ENCODE measurements at regions not wholly inside any gene's neighbourhood (a gene's known extent, or its start where the extent isn't known, plus 50 kb on each side); places are given as distances from the start of the nearest gene placed in this dataset.
"Not testable (repeated sequence)": the region's sequence is repeated elsewhere in the genome, so short reads cannot be mapped to it uniquely, and the experiment has no call there.

- H3K9me2 ChIP-seq (replicated peaks; ENCODE audit: low read depth, low read length): no peaks in the 10 kb centered on the region
- H3K79me2 ChIP-seq (ENCODE audit: insufficient read depth, low read length): no peaks in the 10 kb centered on the region
- peaks cover 19% of the 10 kb centered on the region; the same call in 1 of the 2 replicates for H3K9me3 ChIP-seq (ENCODE audit: insufficient read depth, low read depth, low read length)
- H3K27me3 ChIP-seq (ENCODE audit: insufficient read depth, low read length, poor library complexity, severe bottlenecking): no peaks in the 10 kb centered on the region
- no peaks in the 10 kb centered on the region for H4K20me1 ChIP-seq (ENCODE audit: insufficient read depth, low read length, poor library complexity, severe bottlenecking)
- H3K36me3 ChIP-seq (ENCODE audit: insufficient read depth, low read length): no peaks in the 10 kb centered on the region
- no peak overlapping the region for H3K4me2 ChIP-seq (ENCODE audit: low read depth, low read length, poor library complexity, severe bottlenecking)
- TF ChIP-seq CTCF (conservative IDR thresholded peaks at IDR 0.05; ENCODE audit: low read length) (no peak), EZH2phosphoT487 (IDR thresholded peaks at IDR 0.05; ENCODE audit: borderline replicate concordance) (no peak)
- no peak overlapping the region for H3K4me3 ChIP-seq (ENCODE audit: low read length, poor library complexity, severe bottlenecking)
- no peak overlapping the region for H2AFZ ChIP-seq (ENCODE audit: low read length)
- H3K9ac ChIP-seq (ENCODE audit: low read depth, low read length, poor library complexity, severe bottlenecking): no peak overlapping the region
- no peaks in the 10 kb centered on the region for H3F3A ChIP-seq (ENCODE audit: low read depth)
- H3K4me1 ChIP-seq (ENCODE audit: insufficient read depth, low read length, poor library complexity, severe bottlenecking): no peaks in the 10 kb centered on the region
These were observed 1496.0 kb downstream of the UQCRFS1 start for GRCh38 chr19:27716922-27717321.

GRCh38 chr19:27714857-27715256 lies 1498.1 kb downstream of the UQCRFS1 start:
- H3K4me2 ChIP-seq (ENCODE audit: low read depth, low read length, poor library complexity, severe bottlenecking): no peak overlapping the region
- H3K4me1 ChIP-seq (ENCODE audit: insufficient read depth, low read length, poor library complexity, severe bottlenecking): no peaks in the 10 kb centered on the region
- H3K9me3 ChIP-seq (ENCODE audit: insufficient read depth, low read depth, low read length): peaks cover 19% of the 10 kb centered on the region; the same call in 1 of the 2 replicates
- TF ChIP-seq EZH2phosphoT487 (IDR thresholded peaks at IDR 0.05; ENCODE audit: borderline replicate concordance) (no peak), CTCF (conservative IDR thresholded peaks at IDR 0.05; ENCODE audit: low read length) (no peak)
- no peak overlapping the region for H3K4me3 ChIP-seq (ENCODE audit: low read length, poor library complexity, severe bottlenecking)
- H3F3A ChIP-seq (ENCODE audit: low read depth): no peaks in the 10 kb centered on the region
- H3K79me2 ChIP-seq (ENCODE audit: insufficient read depth, low read length): no peaks in the 10 kb centered on the region
- H3K27me3 ChIP-seq (ENCODE audit: insufficient read depth, low read length, poor library complexity, severe bottlenecking): no peaks in the 10 kb centered on the region
- H3K9ac ChIP-seq (ENCODE audit: low read depth, low read length, poor library complexity, severe bottlenecking): no peak overlapping the region
- no peaks in the 10 kb centered on the region for H4K20me1 ChIP-seq (ENCODE audit: insufficient read depth, low read length, poor library complexity, severe bottlenecking)
- no peaks in the 10 kb centered on the region for H3K9me2 ChIP-seq (replicated peaks; ENCODE audit: low read depth, low read length)
- no peak overlapping the region for H2AFZ ChIP-seq (ENCODE audit: low read length)
- H3K36me3 ChIP-seq (ENCODE audit: insufficient read depth, low read length): no peaks in the 10 kb centered on the region

GRCh38 chr19:27709496-27709895 lies 1503.5 kb downstream of the UQCRFS1 start:
- H3K36me3 ChIP-seq (ENCODE audit: insufficient read depth, low read length): no peaks in the 10 kb centered on the region
- H3K4me1 ChIP-seq (ENCODE audit: insufficient read depth, low read length, poor library complexity, severe bottlenecking): no peaks in the 10 kb centered on the region
- no peak overlapping the region for H3K9ac ChIP-seq (ENCODE audit: low read depth, low read length, poor library complexity, severe bottlenecking)
- H3K27me3 ChIP-seq (ENCODE audit: insufficient read depth, low read length, poor library complexity, severe bottlenecking): no peaks in the 10 kb centered on the region
- no peaks in the 10 kb centered on the region for H3K79me2 ChIP-seq (ENCODE audit: insufficient read depth, low read length)
- no peaks in the 10 kb centered on the region for H3F3A ChIP-seq (ENCODE audit: low read depth)
- no peaks in the 10 kb centered on the region for H4K20me1 ChIP-seq (ENCODE audit: insufficient read depth, low read length, poor library complexity, severe bottlenecking)
- 0 out of 2 replicates have a peak, but pooled peaks cover 8% of the 10 kb centered on the region for H3K9me3 ChIP-seq (ENCODE audit: insufficient read depth, low read depth, low read length)
- no peak overlapping the region for H3K4me2 ChIP-seq (ENCODE audit: low read depth, low read length, poor library complexity, severe bottlenecking)
- H3K9me2 ChIP-seq (replicated peaks; ENCODE audit: low read depth, low read length): no peaks in the 10 kb centered on the region
- no peak for TF ChIP-seq CTCF (conservative IDR thresholded peaks at IDR 0.05; ENCODE audit: low read length)
- no peak for TF ChIP-seq EZH2phosphoT487 (IDR thresholded peaks at IDR 0.05; ENCODE audit: borderline replicate concordance)
- no peak overlapping the region for H2AFZ ChIP-seq (ENCODE audit: low read length)
- H3K4me3 ChIP-seq (ENCODE audit: low read length, poor library complexity, severe bottlenecking): no peak overlapping the region

- not testable (repeated sequence) for H3K27me3 ChIP-seq (ENCODE audit: insufficient read depth, low read length, poor library complexity, severe bottlenecking); H3K4me1 ChIP-seq (ENCODE audit: insufficient read depth, low read length, poor library complexity, severe bottlenecking); H3K9ac ChIP-seq (ENCODE audit: low read depth, low read length, poor library complexity, severe bottlenecking); H3K4me2 ChIP-seq (ENCODE audit: low read depth, low read length, poor library complexity, severe bottlenecking); H3K4me3 ChIP-seq (ENCODE audit: low read length, poor library complexity, severe bottlenecking); H4K20me1 ChIP-seq (ENCODE audit: insufficient read depth, low read length, poor library complexity, severe bottlenecking); H3K36me3 ChIP-seq (ENCODE audit: insufficient read depth, low read length); H3K79me2 ChIP-seq (ENCODE audit: insufficient read depth, low read length); H3K9me3 ChIP-seq (ENCODE audit: insufficient read depth, low read depth, low read length); H3F3A ChIP-seq (ENCODE audit: low read depth); H3K9me2 ChIP-seq (replicated peaks; ENCODE audit: low read depth, low read length); H2AFZ ChIP-seq (ENCODE audit: low read length)
These were observed 1504.0 kb downstream of the UQCRFS1 start for GRCh38 chr19:27708986-27709385.

- H3F3A ChIP-seq (ENCODE audit: low read depth); H3K4me2 ChIP-seq (ENCODE audit: low read depth, low read length, poor library complexity, severe bottlenecking); H3K4me3 ChIP-seq (ENCODE audit: low read length, poor library complexity, severe bottlenecking); H3K9me2 ChIP-seq (replicated peaks; ENCODE audit: low read depth, low read length); H3K79me2 ChIP-seq (ENCODE audit: insufficient read depth, low read length); H4K20me1 ChIP-seq (ENCODE audit: insufficient read depth, low read length, poor library complexity, severe bottlenecking); H3K27me3 ChIP-seq (ENCODE audit: insufficient read depth, low read length, poor library complexity, severe bottlenecking); H3K36me3 ChIP-seq (ENCODE audit: insufficient read depth, low read length); H3K9ac ChIP-seq (ENCODE audit: low read depth, low read length, poor library complexity, severe bottlenecking); H2AFZ ChIP-seq (ENCODE audit: low read length); H3K4me1 ChIP-seq (ENCODE audit: insufficient read depth, low read length, poor library complexity, severe bottlenecking); H3K9me3 ChIP-seq (ENCODE audit: insufficient read depth, low read depth, low read length): not testable (repeated sequence)
These were observed 1505.9 kb downstream of the UQCRFS1 start for GRCh38 chr19:27707026-27707425.

Measured in Loucy (cell line).